Fibroblast of skin of abdomen (primary cell): ENCODE measurements at regions not wholly inside any gene's neighbourhood (a gene's known extent, or its start where the extent isn't known, plus 50 kb on each side); places are given as distances from the start of the nearest gene placed in this dataset.

Experiments
- DNase-seq: peaks from one replicate; pipeline ENCODE4 v3.0.0-alpha.2; 2013

- DNase-seq = no peak
Observed at GRCh38 chrX:45261471-45261870, 60.8 kb upstream of the DIPK2B start.

DNA sequence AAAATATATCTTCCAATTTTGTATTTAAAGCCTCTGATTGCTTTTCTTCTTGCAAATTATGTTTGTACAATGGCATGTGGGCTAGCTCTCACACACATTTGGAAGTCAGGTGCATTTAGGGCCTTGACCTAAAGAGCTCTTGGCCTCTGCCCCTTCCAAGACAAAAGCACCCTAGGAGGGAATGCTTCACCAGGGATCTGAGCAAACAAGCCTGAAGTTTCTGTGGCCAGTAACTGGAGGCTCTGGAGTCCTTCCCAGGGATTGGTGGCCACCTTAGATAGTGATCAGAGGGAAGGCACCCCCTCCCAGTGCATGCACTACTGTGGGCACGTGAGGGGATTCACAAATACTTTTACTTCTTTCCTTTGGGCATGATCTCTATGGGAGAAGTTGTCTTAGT lies 60.3 kb upstream of the DIPK2B start:
- DNase-seq = no peak

GRCh38 chrX:45258731-45259402 lies 58.2 kb upstream of the DIPK2B start:
- DNase-seq = no peak
